Activated T-helper 1 cell treated with anti-CD3 and anti-CD28 coated beads, Interleukin-12 subunit alpha, Interleukin-12 subunit beta, Interleukin-2, Interleukin-4 antibody, amounts not matched to agents 30 ng/mL and 10 ng/mL and 1 ng/mL, durations not matched to agents 14 hours and 24 hours and 36 hours (primary cell): ENCODE measurements at regions not wholly inside any gene's neighbourhood (a gene's known extent, or its start where the extent isn't known, plus 50 kb on each side); places are given as distances from the start of the nearest gene placed in this dataset.
"Not testable (repeated sequence)": the region's sequence is repeated elsewhere in the genome, so short reads cannot be mapped to it uniquely, and the experiment has no call there.

Experiments used
- DNase-seq: peaks from one replicate; pipeline ENCODE4 v3.0.0; 2021; ENCODE audit warnings: low spot score
- H3K27ac Mint-ChIP-seq: one replicate; pipeline ENCODE4 v1.8.0; 2021; ENCODE audit warnings: mild to moderate bottlenecking, mixed read lengths
- H3K27me3 Mint-ChIP-seq: one replicate; pipeline ENCODE4 v1.8.0; 2022; ENCODE audit warnings: mild to moderate bottlenecking, moderate library complexity, mixed read lengths; ENCODE audit not compliant: insufficient read depth
- H3K36me3 Mint-ChIP-seq: one replicate; pipeline ENCODE4 v1.8.0; 2021; ENCODE audit warnings: low read depth, mixed read lengths
- H3K4me1 Mint-ChIP-seq: one replicate; pipeline ENCODE4 v1.8.0; 2021; ENCODE audit warnings: low read depth, mixed read lengths
- H3K4me3 Mint-ChIP-seq: one replicate; pipeline ENCODE4 v1.8.0; 2021; ENCODE audit warnings: mild to moderate bottlenecking, moderate library complexity, mixed read lengths
- H3K9me3 Mint-ChIP-seq: one replicate; pipeline ENCODE4 v1.8.0; 2021; ENCODE audit warnings: mixed read lengths
- intact Hi-C: fragments of 100-400 bp; cut with micrococcal nuclease; formaldehyde crosslinking; loops from one replicate; pipeline ENCODE4 v1.15.1; 2024

DNA sequence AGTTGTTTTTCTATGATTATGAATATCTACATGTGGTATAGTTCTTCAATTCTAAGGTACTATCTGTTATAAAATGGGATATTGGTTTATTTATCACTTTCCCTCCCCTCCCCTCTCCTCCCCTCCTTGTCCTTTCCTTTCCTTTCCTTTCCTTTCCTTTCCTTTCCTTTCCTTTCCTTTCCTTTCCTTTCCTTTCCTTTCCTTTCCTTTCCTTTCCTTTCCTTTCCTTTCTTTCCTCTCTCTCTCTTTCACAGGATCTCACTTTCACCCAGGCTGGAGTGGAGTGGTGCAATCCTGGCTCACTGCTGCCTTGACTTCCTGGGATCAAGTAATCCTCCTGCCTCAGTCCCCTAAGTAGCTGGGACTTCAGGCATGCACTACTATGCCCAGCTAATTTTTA lies 466.8 kb downstream of the DMAC1 start:
- intact Hi-C loops, result no loop called here
- Mint-ChIP-seq H3K27me3 (no peaks in the 10 kb centered on the region), H3K4me3 (no peak overlapping the region), H3K9me3 (no peaks in the 10 kb centered on the region), H3K27ac (no peak overlapping the region), H3K4me1 (no peaks in the 10 kb centered on the region), H3K36me3 (no peaks in the 10 kb centered on the region)
- no peak for DNase-seq

DNA sequence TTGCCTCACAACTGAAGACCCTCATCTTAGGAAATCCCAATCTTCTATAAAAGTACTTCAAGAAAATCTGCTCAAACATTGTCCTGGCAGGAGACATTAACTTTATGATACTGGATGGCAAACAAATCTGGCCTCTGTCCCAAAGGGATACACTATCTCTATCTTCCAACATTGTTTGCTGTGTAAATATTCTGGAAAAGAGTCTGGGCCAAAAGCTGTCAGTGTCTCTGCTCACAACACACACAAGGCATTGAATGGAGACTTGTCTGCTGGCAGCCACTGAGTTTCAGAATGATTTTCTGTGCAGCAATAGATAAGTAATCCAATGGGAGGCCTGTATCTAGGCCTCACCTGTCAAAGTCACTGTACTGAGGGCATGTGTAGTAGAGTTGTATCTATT lies 471.1 kb downstream of the DMAC1 start:
- peaks cover 3% of the 10 kb centered on the region for H3K27me3 Mint-ChIP-seq
- intact Hi-C loops, result no loop called here
- H3K36me3 Mint-ChIP-seq, result no peaks in the 10 kb centered on the region
- H3K9me3 Mint-ChIP-seq, result no peaks in the 10 kb centered on the region
- H3K4me3 Mint-ChIP-seq, result no peak overlapping the region
- no peak for DNase-seq
- H3K27ac Mint-ChIP-seq, result no peak overlapping the region
- no peaks in the 10 kb centered on the region for H3K4me1 Mint-ChIP-seq

GRCh38 chr9:7325995-7326394 lies 473.6 kb downstream of the DMAC1 start:
- H3K9me3 Mint-ChIP-seq, result no peaks in the 10 kb centered on the region
- peaks cover 3% of the 10 kb centered on the region for H3K27me3 Mint-ChIP-seq
- H3K4me1 Mint-ChIP-seq, result no peaks in the 10 kb centered on the region
- intact Hi-C loops, result no loop called here
- DNase-seq, result no peak
- H3K27ac Mint-ChIP-seq, result no peak overlapping the region
- H3K36me3 Mint-ChIP-seq, result no peaks in the 10 kb centered on the region
- H3K4me3 Mint-ChIP-seq, result no peak overlapping the region

DNA sequence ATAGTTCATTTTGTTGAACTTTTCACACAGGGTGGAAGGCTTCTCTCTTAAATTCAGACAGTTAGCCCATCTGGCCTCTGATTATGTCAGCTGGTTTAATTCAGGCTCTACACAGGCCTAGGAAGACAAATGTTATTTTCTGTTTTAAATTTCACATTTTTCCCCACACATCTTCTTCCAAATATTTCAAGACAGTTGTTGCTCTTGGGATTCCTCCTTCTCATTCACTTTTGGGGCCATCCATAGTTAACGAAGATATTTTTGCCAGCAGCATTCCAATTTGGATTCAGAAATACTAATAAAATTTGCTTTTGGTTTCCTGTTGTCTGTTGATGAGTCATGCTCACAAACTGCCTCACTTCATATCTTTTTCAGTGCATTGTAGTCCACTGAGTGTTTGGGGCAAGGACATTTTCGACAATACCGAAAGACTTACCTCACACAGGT lies 475.4 kb downstream of the DMAC1 start:
- H3K4me3 Mint-ChIP-seq, result no peak overlapping the region
- H3K9me3 Mint-ChIP-seq, result no peaks in the 10 kb centered on the region
- no peak for DNase-seq
- intact Hi-C loops, result no loop called here
- peaks cover 3% of the 10 kb centered on the region for H3K27me3 Mint-ChIP-seq
- H3K4me1 Mint-ChIP-seq, result no peaks in the 10 kb centered on the region
- H3K27ac Mint-ChIP-seq, result no peak overlapping the region
- no peaks in the 10 kb centered on the region for H3K36me3 Mint-ChIP-seq

DNA sequence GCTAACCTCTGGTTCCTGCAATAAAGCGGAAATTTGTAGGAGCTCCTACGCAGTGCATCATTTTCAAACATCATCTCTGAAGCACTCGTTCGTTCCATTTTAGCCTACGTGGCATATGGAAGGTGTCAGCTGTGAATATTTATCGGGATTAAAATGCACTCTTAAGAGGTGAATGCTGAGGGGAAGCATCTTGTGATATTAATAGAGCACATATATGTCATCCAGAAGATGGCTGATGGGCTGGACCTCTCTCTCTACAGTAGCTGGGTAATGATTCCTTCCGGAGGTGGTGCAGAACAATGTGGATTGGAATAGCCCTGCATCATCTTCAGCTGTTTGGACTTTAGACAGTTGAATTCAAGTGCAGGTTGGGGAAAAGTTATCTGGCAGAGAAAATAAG lies 478.7 kb downstream of the DMAC1 start:
- no peaks in the 10 kb centered on the region for H3K36me3 Mint-ChIP-seq
- intact Hi-C loops, result no loop called here
- H3K4me1 Mint-ChIP-seq, result no peaks in the 10 kb centered on the region
- H3K27me3 Mint-ChIP-seq, result no peaks in the 10 kb centered on the region
- no peak overlapping the region for H3K27ac Mint-ChIP-seq
- no peak overlapping the region for H3K4me3 Mint-ChIP-seq
- peaks cover under 1% of the 10 kb centered on the region for H3K9me3 Mint-ChIP-seq
- DNase-seq, result no peak

GRCh38 chr9:7320139-7320538 lies 479.4 kb downstream of the DMAC1 start:
- H3K4me3 Mint-ChIP-seq, result no peak overlapping the region
- DNase-seq, result no peak
- H3K27me3 Mint-ChIP-seq, result no peaks in the 10 kb centered on the region
- no peaks in the 10 kb centered on the region for H3K4me1 Mint-ChIP-seq
- no peak overlapping the region for H3K27ac Mint-ChIP-seq
- H3K36me3 Mint-ChIP-seq, result no peaks in the 10 kb centered on the region
- intact Hi-C loops, result no loop called here
- peaks cover 7% of the 10 kb centered on the region for H3K9me3 Mint-ChIP-seq

GRCh38 chr9:7318920-7319319 lies 480.7 kb downstream of the DMAC1 start:
- Mint-ChIP-seq H3K4me1 (no peaks in the 10 kb centered on the region), H3K36me3 (no peaks in the 10 kb centered on the region), H3K27ac (no peak overlapping the region), H3K9me3 (peaks cover 13% of the 10 kb centered on the region), H3K4me3 (no peak overlapping the region), H3K27me3 (no peaks in the 10 kb centered on the region)
- intact Hi-C loops, result no loop called here
- DNase-seq, result no peak

GRCh38 chr9:7316967-7317366 lies 482.6 kb downstream of the DMAC1 start:
- DNase-seq, result no peak
- Mint-ChIP-seq H3K27ac (no peak overlapping the region), H3K27me3 (no peaks in the 10 kb centered on the region), H3K9me3 (peaks cover 28% of the 10 kb centered on the region), H3K4me1 (no peaks in the 10 kb centered on the region), H3K4me3 (no peak overlapping the region), H3K36me3 (no peaks in the 10 kb centered on the region)
- intact Hi-C loops, result no loop called here

GRCh38 chr9:7316166-7316795 lies 483.3 kb downstream of the DMAC1 start:
- H3K4me1 Mint-ChIP-seq, result no peaks in the 10 kb centered on the region
- no peak for DNase-seq
- H3K36me3 Mint-ChIP-seq, result no peaks in the 10 kb centered on the region
- H3K27ac Mint-ChIP-seq, result no peak overlapping the region
- H3K27me3 Mint-ChIP-seq, result no peaks in the 10 kb centered on the region
- H3K4me3 Mint-ChIP-seq, result no peak overlapping the region
- intact Hi-C loops, result no loop called here
- peaks cover 33% of the 10 kb centered on the region for H3K9me3 Mint-ChIP-seq

GRCh38 chr9:7315746-7316145 lies 483.8 kb downstream of the DMAC1 start:
- Mint-ChIP-seq H3K36me3 (no peaks in the 10 kb centered on the region), H3K27ac (no peak overlapping the region), H3K9me3 (peaks cover 38% of the 10 kb centered on the region), H3K4me1 (no peaks in the 10 kb centered on the region), H3K4me3 (no peak overlapping the region), H3K27me3 (no peaks in the 10 kb centered on the region)
- no peak for DNase-seq
- intact Hi-C loops, result no loop called here

GRCh38 chr9:7315116-7315515 lies 484.5 kb downstream of the DMAC1 start:
- no peaks in the 10 kb centered on the region for H3K36me3 Mint-ChIP-seq
- H3K4me3 Mint-ChIP-seq, result no peak overlapping the region

DNA sequence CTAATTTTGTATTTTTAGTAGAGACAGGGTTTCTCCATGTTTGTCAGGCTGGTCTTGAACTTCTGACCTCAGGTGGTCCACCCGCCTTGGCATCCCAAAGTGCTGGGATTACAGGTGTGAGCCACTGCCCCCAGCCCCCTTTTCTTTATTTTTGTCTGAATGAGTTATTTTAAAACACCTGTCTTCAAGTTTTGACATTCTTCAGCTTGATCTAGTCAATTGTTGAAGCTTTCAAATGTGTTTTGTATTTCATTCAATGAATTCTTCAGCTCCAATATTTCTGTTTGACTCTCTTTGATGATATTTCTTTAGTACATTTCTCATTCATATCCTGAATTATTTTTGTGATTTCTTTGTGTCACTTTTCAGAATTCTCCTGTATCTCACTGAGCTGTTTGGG lies 486.2 kb downstream of the DMAC1 start:
- Mint-ChIP-seq H3K27me3 (no peaks in the 10 kb centered on the region), H3K4me1 (no peaks in the 10 kb centered on the region), H3K4me3 (no peak overlapping the region), H3K36me3 (no peaks in the 10 kb centered on the region), H3K9me3 (peaks cover 59% of the 10 kb centered on the region), H3K27ac (no peak overlapping the region)
- no peak for DNase-seq
- intact Hi-C loops, result no loop called here

More at GRCh38 chr9:7315116-7315515, 484.5 kb downstream of the DMAC1 start:
- H3K27me3 Mint-ChIP-seq, result no peaks in the 10 kb centered on the region
- no peak for DNase-seq
- no peaks in the 10 kb centered on the region for H3K4me1 Mint-ChIP-seq
- peaks cover 44% of the 10 kb centered on the region for H3K9me3 Mint-ChIP-seq
- intact Hi-C loops, result no loop called here
- H3K27ac Mint-ChIP-seq, result no peak overlapping the region

DNA sequence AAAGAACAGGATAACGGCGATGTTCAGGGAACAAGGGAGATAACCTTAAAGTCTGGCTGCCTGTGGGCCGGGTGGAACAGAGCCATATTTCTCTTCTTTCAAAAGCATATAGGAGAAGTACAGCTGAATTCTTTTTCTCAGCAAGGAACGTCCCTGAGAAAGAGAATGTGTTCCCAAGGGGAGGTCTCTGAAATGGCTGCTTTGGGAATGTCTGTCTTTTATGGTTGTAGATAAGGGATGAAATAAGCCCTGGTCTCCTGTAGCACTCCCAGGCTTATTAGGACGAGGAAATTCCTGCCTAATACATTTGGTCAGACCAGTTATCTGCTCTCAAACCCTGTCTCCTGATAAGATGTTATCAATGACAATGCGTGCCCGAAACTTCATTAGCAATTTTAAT lies 490.5 kb downstream of the DMAC1 start:
- peaks cover 64% of the 10 kb centered on the region for H3K9me3 Mint-ChIP-seq

DNA sequence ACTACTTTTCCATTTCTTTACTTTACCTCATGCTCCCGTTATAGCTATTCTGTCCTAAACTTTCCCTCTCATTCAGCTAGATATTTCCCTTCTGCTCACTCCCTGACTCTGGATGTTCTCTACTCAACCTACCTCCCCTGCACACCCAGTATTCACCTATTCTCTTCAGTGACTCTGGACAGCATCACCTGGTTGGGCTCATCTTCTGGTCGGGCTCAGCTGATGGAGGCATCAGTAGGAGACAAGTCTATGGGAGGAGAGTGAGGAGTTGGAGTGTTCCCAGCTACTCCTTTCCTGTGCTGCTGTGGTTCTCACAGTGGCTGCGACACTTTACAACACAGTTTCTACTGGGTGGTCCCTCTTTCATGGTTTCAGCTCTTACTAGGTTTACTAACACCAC lies 493.9 kb downstream of the DMAC1 start:
- peaks cover 37% of the 10 kb centered on the region for H3K9me3 Mint-ChIP-seq
- intact Hi-C loops, result no loop called here

More for the DNA sequence above, 490.5 kb downstream of the DMAC1 start:
- H3K27me3 Mint-ChIP-seq, H3K27ac Mint-ChIP-seq, DNase-seq, H3K4me3 Mint-ChIP-seq, intact Hi-C loops, H3K4me1 Mint-ChIP-seq, H3K36me3 Mint-ChIP-seq: not testable (repeated sequence)

More for the DNA sequence above, 493.9 kb downstream of the DMAC1 start:
- Mint-ChIP-seq H3K4me1 (no peaks in the 10 kb centered on the region), H3K4me3 (no peak overlapping the region), H3K27me3 (peaks cover 8% of the 10 kb centered on the region), H3K36me3 (no peaks in the 10 kb centered on the region), H3K27ac (no peak overlapping the region)
- no peak for DNase-seq
